Endothelial cell (in vitro differentiated cells): ENCODE measurements at regions not wholly inside any gene's neighbourhood (a gene's known extent, or its start where the extent isn't known, plus 50 kb on each side); places are given as distances from the start of the nearest gene placed in this dataset.

Experiments
- DNase-seq: peaks from one replicate; pipeline ENCODE4 v3.0.0; 2021; ENCODE audit warnings: low spot score
- H3K27ac Mint-ChIP-seq: one replicate; pipeline ENCODE4 v1.8.0; 2021; ENCODE audit warnings: mixed read lengths, inconsistent platforms; ENCODE audit not compliant: unreplicated experiment
- H3K27me3 Mint-ChIP-seq: one replicate; pipeline ENCODE4 v1.8.0; 2021; ENCODE audit warnings: mild to moderate bottlenecking, moderate library complexity, mixed read lengths, inconsistent platforms; ENCODE audit not compliant: unreplicated experiment
- H3K36me3 Mint-ChIP-seq: one replicate; pipeline ENCODE4 v1.8.0; 2021; ENCODE audit warnings: mild to moderate bottlenecking, low read depth, mixed read lengths, inconsistent platforms; ENCODE audit not compliant: unreplicated experiment
- H3K4me1 Mint-ChIP-seq: one replicate; pipeline ENCODE4 v1.8.0; 2021; ENCODE audit warnings: mild to moderate bottlenecking, mixed read lengths, inconsistent platforms; ENCODE audit not compliant: unreplicated experiment
- H3K4me3 Mint-ChIP-seq: one replicate; pipeline ENCODE4 v1.8.0; 2021; ENCODE audit warnings: mild to moderate bottlenecking, mixed read lengths, inconsistent platforms; ENCODE audit not compliant: unreplicated experiment
- H3K9me3 Mint-ChIP-seq: one replicate; pipeline ENCODE4 v1.8.0; 2021; ENCODE audit warnings: mixed read lengths, inconsistent platforms; ENCODE audit not compliant: unreplicated experiment
- TF ChIP-seq, protein P1 (sequence below): fragments of 200-600 bp; sonication (generic); IDR thresholded peaks from one replicate; pipeline ENCODE4 v1.5.0; 2021; ENCODE audit warnings: antibody characterized with exemption; ENCODE audit not compliant: unreplicated experiment

DNA sequence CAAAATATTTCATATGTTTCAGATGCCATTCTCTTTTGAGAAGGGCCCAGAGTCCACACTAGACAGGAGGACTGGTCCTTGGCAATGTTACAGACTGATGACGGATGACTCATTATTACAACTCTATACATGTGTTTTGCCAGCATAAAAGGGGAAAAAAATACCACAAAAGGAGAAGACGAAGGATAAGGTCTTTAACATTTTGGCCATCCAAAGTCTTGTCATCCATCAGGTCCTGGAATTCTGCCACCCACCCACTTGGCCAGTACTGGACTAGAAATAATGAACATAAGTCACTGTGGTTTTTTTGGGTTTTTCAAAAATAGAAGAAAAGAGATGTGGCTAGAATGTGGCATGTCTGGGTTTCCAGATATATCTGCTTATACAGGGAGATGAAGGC is 57.7 kb upstream of the BDNF start:
- TF ChIP-seq, protein P1, sequence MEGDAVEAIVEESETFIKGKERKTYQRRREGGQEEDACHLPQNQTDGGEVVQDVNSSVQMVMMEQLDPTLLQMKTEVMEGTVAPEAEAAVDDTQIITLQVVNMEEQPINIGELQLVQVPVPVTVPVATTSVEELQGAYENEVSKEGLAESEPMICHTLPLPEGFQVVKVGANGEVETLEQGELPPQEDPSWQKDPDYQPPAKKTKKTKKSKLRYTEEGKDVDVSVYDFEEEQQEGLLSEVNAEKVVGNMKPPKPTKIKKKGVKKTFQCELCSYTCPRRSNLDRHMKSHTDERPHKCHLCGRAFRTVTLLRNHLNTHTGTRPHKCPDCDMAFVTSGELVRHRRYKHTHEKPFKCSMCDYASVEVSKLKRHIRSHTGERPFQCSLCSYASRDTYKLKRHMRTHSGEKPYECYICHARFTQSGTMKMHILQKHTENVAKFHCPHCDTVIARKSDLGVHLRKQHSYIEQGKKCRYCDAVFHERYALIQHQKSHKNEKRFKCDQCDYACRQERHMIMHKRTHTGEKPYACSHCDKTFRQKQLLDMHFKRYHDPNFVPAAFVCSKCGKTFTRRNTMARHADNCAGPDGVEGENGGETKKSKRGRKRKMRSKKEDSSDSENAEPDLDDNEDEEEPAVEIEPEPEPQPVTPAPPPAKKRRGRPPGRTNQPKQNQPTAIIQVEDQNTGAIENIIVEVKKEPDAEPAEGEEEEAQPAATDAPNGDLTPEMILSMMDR: no peak
- Mint-ChIP-seq H3K4me3 (no peak overlapping the region), H3K27ac (no peak overlapping the region), H3K9me3 (no peaks in the 10 kb centered on the region), H3K36me3 (no peaks in the 10 kb centered on the region), H3K4me1 (no peaks in the 10 kb centered on the region), H3K27me3 (no peaks in the 10 kb centered on the region)
- DNase-seq: no peak

- Mint-ChIP-seq H3K27me3 (no peaks in the 10 kb centered on the region), H3K36me3 (no peaks in the 10 kb centered on the region), H3K4me3 (no peak overlapping the region), H3K4me1 (no peaks in the 10 kb centered on the region), H3K27ac (no peak overlapping the region), H3K9me3 (no peaks in the 10 kb centered on the region)
- no peak for DNase-seq
- TF ChIP-seq, protein P1: no peak
Measured at GRCh38 chr11:27754035-27755017, 54.1 kb upstream of the BDNF start.
